GM12878 (cell line): ENCODE measurements at regions not wholly inside any gene's neighbourhood (a gene's known extent, or its start where the extent isn't known, plus 50 kb on each side); places are given as distances from the start of the nearest gene placed in this dataset.

Experiments used
- CTCF ChIP-seq, 3 experiments: IDR thresholded peaks in 2 of 3; conservative IDR thresholded peaks in 1 of 3; 2 replicates each; pipeline ENCODE4 v1.5.1; 2011; ENCODE audit warnings: low read depth in 3 of 3, low read length in 3 of 3, mild to moderate bottlenecking in 3 of 3, control low read depth in 2 of 3, moderate library complexity in 2 of 3, inconsistent platforms in 1 of 3, mixed read lengths in 1 of 3; ENCODE audit not compliant: control insufficient read depth in 2 of 3, insufficient read depth in 1 of 3; ENCODE audit errors: extremely low read depth in 1 of 3
- GABPA ChIP-seq: IDR thresholded peaks from 2 replicates; pipeline ENCODE4 v1.6.1; 2014; ENCODE audit warnings: antibody characterized with exemption, low read depth, mild to moderate bottlenecking, inconsistent platforms
- POLR2A ChIP-seq: IDR thresholded peaks from 2 replicates; pipeline ENCODE4 v1.6.1; 2011; ENCODE audit warnings: low read depth, mild to moderate bottlenecking, low read length

GRCh38 chr7:10874666-10875065, 99.0 kb upstream of the PHF14 start:
- no peak for TF ChIP-seq CTCF (IDR thresholded peaks at IDR 0.05 in 2 of 3, conservative IDR thresholded peaks at IDR 0.05 in 1 of 3; ENCODE audit: control insufficient read depth in 2 of 3, extremely low read depth in 1 of 3, insufficient read depth in 1 of 3, low read depth in 3 of 3, low read length in 3 of 3)
- TF ChIP-seq POLR2A = no peak
- TF ChIP-seq GABPA = no peak
